K562 (cell line): ENCODE measurements at regions not wholly inside any gene's neighbourhood (a gene's known extent, or its start where the extent isn't known, plus 50 kb on each side); places are given as distances from the start of the nearest gene placed in this dataset.

Experiments
- ATAC-seq: fragments of 200-7000 bp; cut with Tn5 transposase; 3 replicates; pipeline ENCODE4 v1.9.1; 2020; ENCODE audit warnings: moderate library complexity
- BruUV-seq: library from RNA; stranded (reverse); fragments of 400-500 nt; replicated peaks from 2 replicates; lab custom pipeline; 2021; lab: Mats Ljungman, UMichigan
- CTCF ChIA-PET: fragments of 300-600 bp; formaldehyde crosslinking; extraction: SDS; loops from one replicate; lab custom pipeline; 2021; ENCODE audit warnings: low intra/inter-chr PET ratio; lab: Yijun Ruan, JAX
- POLR2A ChIA-PET: fragments of 300-600, 350-650 bp; sonication (Branson Sonifier 250); formaldehyde crosslinking; extraction: SDS; loops from one replicate; lab custom pipeline; 2021; ENCODE audit warnings: antibody characterized with exemption, inconsistent platforms; lab: Yijun Ruan, JAX
- DNase-seq, 4 experiments: peaks; one replicate each; pipeline versions ENCODE4 v3.0.0 to v3.0.0-alpha.2; 2011 to 2018; ENCODE audit warnings: low spot score in 3 of 4, mixed read lengths in 3 of 4; ENCODE audit errors: extremely low read depth in 1 of 4
- FAIRE-seq: peaks from 2 replicates; lab custom pipeline; 2011; peaks lifted over from hg19 to GRCh38; lab: Jason Lieb, UNC
- H2AFZ ChIP-seq: 2 replicates; pipeline ENCODE4 v1.6.0; 2011; ENCODE audit warnings: low read depth, low read length, control low read depth, inconsistent platforms
- H3K27ac ChIP-seq: fragments of 200-600 bp; 3 replicates; pipeline ENCODE4 v1.8.0; 2011; ENCODE audit warnings: low read depth, mild to moderate bottlenecking, control low read depth, inconsistent platforms, low read length, moderate library complexity, mixed read lengths; ENCODE audit errors: extremely low read depth
- H3K27me3 ChIP-seq, 2 experiments: fragments of 300-600 bp in 1 of 2; 2 replicates in 1 of 2; 3 replicates in 1 of 2; pipeline versions ENCODE4 v1.6.0 to v1.8.0; 2011; ENCODE audit warnings: inconsistent platforms in 2 of 2, low read length in 2 of 2, mild to moderate bottlenecking in 1 of 2, mixed read lengths in 1 of 2, moderate library complexity in 1 of 2; ENCODE audit not compliant: control insufficient read depth in 2 of 2, insufficient read depth in 2 of 2
- H3K36me3 ChIP-seq: fragments of 300-600 bp; 3 replicates; pipeline ENCODE4 v1.8.0; 2011; ENCODE audit warnings: mild to moderate bottlenecking, low read length, inconsistent platforms; ENCODE audit not compliant: control insufficient read depth, insufficient read depth
- H3K4me1 ChIP-seq, 2 experiments: fragments of 200-600 bp in 1 of 2; replicated peaks in 1 of 2; 2 replicates in 1 of 2; 3 replicates in 1 of 2; pipeline versions ENCODE4 v1.5.1 to v1.8.0; 2011; ENCODE audit warnings: inconsistent platforms in 2 of 2, low read length in 2 of 2, mild to moderate bottlenecking in 1 of 2, mixed read lengths in 1 of 2, moderate library complexity in 1 of 2; ENCODE audit not compliant: control insufficient read depth in 2 of 2, insufficient read depth in 2 of 2
- H3K4me2 ChIP-seq: 2 replicates; pipeline ENCODE4 v1.6.1; 2011; ENCODE audit warnings: low read length, control low read depth, inconsistent platforms, mixed read lengths; ENCODE audit not compliant: insufficient read depth
- H3K4me3 ChIP-seq: fragments of 200-600 bp; sonication (generic), shearing (Covaris generic); 2 replicates; pipeline ENCODE4 v1.5.1; 2016; ENCODE audit warnings: control low read depth, inconsistent platforms
- H3K79me2 ChIP-seq: fragments of 200-600 bp; 3 replicates; pipeline ENCODE4 v1.8.0; 2011; ENCODE audit warnings: low read length, inconsistent platforms; ENCODE audit not compliant: control insufficient read depth, insufficient read depth
- H3K9ac ChIP-seq, 2 experiments: 2 replicates each; pipeline versions ENCODE4 v1.6.0 to v1.6.1; 2011; ENCODE audit warnings: low read depth in 2 of 2, low read length in 2 of 2, control low read depth in 1 of 2, inconsistent platforms in 1 of 2, mild to moderate bottlenecking in 1 of 2, mixed read lengths in 1 of 2; ENCODE audit not compliant: insufficient read depth in 1 of 2
- H3K9me1 ChIP-seq: one replicate; pipeline ENCODE4 v1.6.0; 2011; ENCODE audit warnings: inconsistent platforms, mild to moderate bottlenecking, low read length, moderate library complexity; ENCODE audit not compliant: control insufficient read depth, insufficient read depth
- H3K9me3 ChIP-seq: replicated peaks from 2 replicates; pipeline ENCODE4 v1.5.1; 2011; ENCODE audit warnings: low read depth, low read length, inconsistent platforms; ENCODE audit not compliant: control insufficient read depth, insufficient read depth
- H4K20me1 ChIP-seq: replicated peaks from 2 replicates; pipeline ENCODE4 v1.6.1; 2011; ENCODE audit warnings: low read length, inconsistent platforms, mixed read lengths; ENCODE audit not compliant: control insufficient read depth, insufficient read depth
- ARHGAP35 ChIP-seq: fragments of 450-650 bp; IDR thresholded peaks from 2 replicates; pipeline ENCODE4 v1.6.1; 2018; ENCODE audit not compliant: partially characterized antibody
- CUX1 ChIP-seq: fragments of 200-800 bp; sonication (Bioruptor generic); IDR thresholded peaks from 2 replicates; pipeline ENCODE4 v1.6.1; 2016; ENCODE audit warnings: missing genetic modification characterization, missing compliant biosample characterization
- EP400 ChIP-seq: fragments of 450-650 bp; IDR thresholded peaks from 2 replicates; pipeline ENCODE4 v1.6.1; 2017; ENCODE audit warnings: antibody characterized with exemption, mild to moderate bottlenecking, moderate library complexity
- HINFP ChIP-seq: fragments of 450-650 bp; conservative IDR thresholded peaks from 2 replicates; pipeline ENCODE4 v1.6.1; 2016; ENCODE audit warnings: missing genetic modification characterization, low read depth, mild to moderate bottlenecking, control low read depth, missing compliant biosample characterization
- KLF13 ChIP-seq: fragments of 450-650 bp; IDR thresholded peaks from 2 replicates; pipeline ENCODE4 v1.6.1; 2016; ENCODE audit warnings: missing genetic modification characterization, low read depth, mild to moderate bottlenecking, missing compliant biosample characterization, moderate library complexity, borderline replicate concordance
- MTF1 ChIP-seq: fragments of 250-450 bp; sonication (Bioruptor Pico); IDR thresholded peaks from 2 replicates; pipeline ENCODE4 v1.9.0; 2021; ENCODE audit warnings: moderate library complexity, mild to moderate bottlenecking, inconsistent platforms, borderline replicate concordance
- PRPF4 ChIP-seq: fragments of 200-400 bp; formaldehyde crosslinking; IDR thresholded peaks from one replicate; pipeline ENCODE4 v1.6.1; 2017; ENCODE audit warnings: low read length, low read depth, mild to moderate bottlenecking; ENCODE audit not compliant: insufficient read depth, poor library complexity, severe bottlenecking
- TFAM ChIP-seq: fragments of 250-450 bp; sonication (Bioruptor Pico); conservative IDR thresholded peaks from 2 replicates; pipeline ENCODE4 v1.5.0; 2021; ENCODE audit warnings: mild to moderate bottlenecking, moderate library complexity
- VEZF1 ChIP-seq: fragments of 200-800 bp; sonication (Bioruptor generic); IDR thresholded peaks from 2 replicates; pipeline ENCODE4 v1.6.1; 2017; ENCODE audit warnings: missing genetic modification characterization, missing compliant biosample characterization
- YY1 ChIP-seq, 3 experiments: IDR thresholded peaks; 2 replicates each; pipeline ENCODE4 v1.6.1; 2011; ENCODE audit warnings: low read length in 2 of 3, mild to moderate bottlenecking in 2 of 3, moderate library complexity in 2 of 3, borderline replicate concordance in 1 of 3, control low read depth in 1 of 3, low read depth in 1 of 3; ENCODE audit not compliant: insufficient read depth in 3 of 3, insufficient replicate concordance in 2 of 3, control insufficient read depth in 1 of 3, insufficient read length in 1 of 3; ENCODE audit errors: extremely low read depth in 1 of 3
- ZNF449 ChIP-seq: fragments of 250-450 bp; sonication (Bioruptor Pico); IDR thresholded peaks from 2 replicates; pipeline ENCODE4 v1.8.0; 2022; ENCODE audit warnings: moderate library complexity, mild to moderate bottlenecking, inconsistent platforms
- WGBS: fragments of 100-300 bp; shearing (Covaris generic); methylation state at CpG from one replicate; pipeline ENCODE4 v1.1.6; 2016; ENCODE audit warnings: low coverage, mixed read lengths; ENCODE audit not compliant: insufficient coverage; ENCODE audit errors: missing lambda C conversion rate; 5-methylcytosine and 5-hydroxymethylcytosine counted together
- in situ Hi-C: fragments of 300-500 bp; cut with MboI; formaldehyde crosslinking; loops from 4 replicates; pipeline ENCODE4 v1.15.0; 2018; ENCODE audit warnings: inconsistent platforms, mixed read lengths
- intact Hi-C: fragments of 100-400 bp; cut with micrococcal nuclease; formaldehyde crosslinking; loops from 2 replicates; pipeline ENCODE4 v1.14.2; 2022

- Histone ChIP-seq H4K20me1 (peaks cover 3% of the 10 kb centered on the region; the same call in 1 of the 2 replicates), H3K79me2 (no peaks in the 10 kb centered on the region), H3K4me1 (no peaks in the 10 kb centered on the region), H3K9me3 (no peaks in the 10 kb centered on the region), H3K36me3 (no peaks in the 10 kb centered on the region), H2AFZ (no peak overlapping the region), H3K4me3 (no peak overlapping the region), H3K4me2 (no peak overlapping the region), H3K27me3 (peaks cover 4 to 20% of the 10 kb centered on the region in 2 experiments; a peak in 3 of 5 replicates), H3K9ac (no peak overlapping the region), H3K27ac (no peak overlapping the region), H3K9me1 (no peaks in the 10 kb centered on the region)
- no peak for TF ChIP-seq ZNF449 (CRISPR knock-in tag)
- TF ChIP-seq PRPF4 = no peak
- no peak for TF ChIP-seq HINFP (tag)
- no peak for TF ChIP-seq TFAM (CRISPR knock-in tag)
- no peak for TF ChIP-seq ARHGAP35
- no peak for TF ChIP-seq MTF1 (CRISPR knock-in tag)
- TF ChIP-seq CUX1 = no peak
- TF ChIP-seq EP400 = no peak
- TF ChIP-seq YY1 (IDR thresholded peaks at IDR 0.05; ENCODE audit: borderline replicate concordance in 1 of 3, control insufficient read depth in 1 of 3, extremely low read depth in 1 of 3, insufficient read depth in 3 of 3, insufficient read length in 1 of 3, insufficient replicate concordance in 2 of 3, low read depth in 1 of 3, low read length in 2 of 3) = no peak
- TF ChIP-seq KLF13 (tag) = no peak
- TF ChIP-seq VEZF1 (CRISPR knock-in tag) = no peak
- DNase-seq = no peak
- no peak for FAIRE-seq
- no TSS peak for BruUV-seq
- in situ Hi-C loops = no loop called here
- no peak for ATAC-seq
- intact Hi-C loops = no loop called here
- POLR2A ChIA-PET = interaction anchor here (0.6 kb wide), 1 partner anchor 40 kb away, joined by 3 read pairs; no protein-coding TSS in a partner anchor
- CTCF ChIA-PET = no interaction called here
- WGBS = under 1% methylated on average over 11 of the region's 11 CpGs
These were observed 67.2 kb upstream of the TRIO start for GRCh38 chr5:14075937-14076336.
